HG02840 (cell line): ENCODE measurements at regions not wholly inside any gene's neighbourhood (a gene's known extent, or its start where the extent isn't known, plus 50 kb on each side); places are given as distances from the start of the nearest gene placed in this dataset.

ENCODE experiments used
- ATAC-seq: cut with Tn5 transposase; IDR thresholded peaks from one replicate; pipeline ENCODE4 v1.9.1; 2021; ENCODE audit warnings: mild to moderate bottlenecking, moderate library complexity, moderate number of reproducible peaks; ENCODE audit not compliant: unreplicated experiment, low FRiP score

DNA sequence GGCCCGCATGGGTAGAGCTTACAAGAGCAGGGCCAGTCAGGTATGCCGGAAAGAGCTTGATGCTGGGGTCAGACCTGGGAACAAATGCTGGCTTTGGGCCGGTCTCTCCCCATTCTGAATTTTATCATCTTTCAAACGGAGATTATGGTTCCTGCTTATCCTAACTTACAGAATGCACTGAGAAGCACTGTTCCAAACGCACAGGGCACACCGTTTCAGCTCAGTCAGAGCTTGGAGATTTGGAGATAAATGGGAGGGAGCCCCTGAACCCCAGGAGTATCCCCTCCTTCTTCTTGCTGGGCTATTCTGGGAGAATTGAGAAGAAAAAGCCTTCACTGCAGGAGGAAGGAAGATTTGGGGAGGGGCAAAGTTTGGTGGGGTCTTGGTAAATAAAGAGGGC is 169.4 kb downstream of the DDX1 start:
- ATAC-seq: no peak

GRCh38 chr2:15761910-15762309 is 170.2 kb downstream of the DDX1 start:
- ATAC-seq: no peak

DNA sequence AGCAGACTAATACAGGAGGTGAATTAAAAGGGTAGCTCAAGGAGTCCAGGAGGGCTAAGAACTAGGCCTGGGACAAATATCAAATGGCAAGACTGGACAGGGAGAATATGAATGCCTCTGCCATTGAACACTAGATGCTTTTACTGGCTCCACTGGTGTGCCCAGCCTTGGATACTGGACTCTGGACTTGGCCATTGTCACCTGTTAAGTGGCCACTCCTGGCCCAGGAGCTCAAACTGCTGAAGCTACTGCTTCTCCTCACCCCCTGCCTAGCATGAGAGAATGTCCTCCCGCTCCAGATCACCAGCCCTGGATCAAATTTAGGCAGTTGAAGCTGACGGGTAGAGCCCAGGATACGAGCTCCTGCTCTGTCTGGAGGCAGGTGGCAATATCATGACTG is 170.8 kb downstream of the DDX1 start:
- ATAC-seq: no peak

DNA sequence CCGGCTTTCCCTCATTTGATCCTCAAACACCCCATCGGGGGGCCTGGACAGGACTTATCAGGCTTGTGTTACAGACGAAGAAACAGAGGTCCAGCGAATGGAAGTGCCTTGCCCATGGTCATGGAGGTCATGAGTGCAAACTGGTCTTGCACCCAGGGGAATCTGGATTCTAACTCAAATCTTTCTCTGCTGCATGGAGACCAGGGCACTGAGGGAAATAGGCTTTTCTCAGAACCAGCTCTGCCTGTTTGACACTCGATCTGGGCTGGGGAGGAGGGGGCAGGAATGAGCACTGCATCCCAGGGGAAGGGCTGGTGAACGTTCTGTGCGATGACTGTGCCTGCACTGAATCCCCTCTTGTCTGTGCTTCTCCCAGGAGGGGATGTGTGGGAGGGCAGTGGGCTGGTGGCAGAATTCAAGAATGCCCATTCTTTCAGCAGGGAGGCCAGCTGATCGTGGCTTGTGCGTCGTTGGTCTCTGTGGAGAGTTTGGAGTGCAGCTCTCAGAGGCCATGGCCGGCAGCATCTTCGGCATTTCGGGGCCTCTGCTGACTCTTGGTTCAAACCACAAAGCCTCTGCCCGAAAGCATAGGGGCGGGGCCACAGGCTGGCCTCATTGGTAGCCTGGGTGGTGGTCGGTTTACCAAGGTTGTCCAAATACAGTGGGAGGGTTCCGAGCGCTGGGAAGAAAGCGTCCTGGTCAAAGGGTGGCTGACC is 171.6 kb downstream of the DDX1 start:
- no peak for ATAC-seq

DNA sequence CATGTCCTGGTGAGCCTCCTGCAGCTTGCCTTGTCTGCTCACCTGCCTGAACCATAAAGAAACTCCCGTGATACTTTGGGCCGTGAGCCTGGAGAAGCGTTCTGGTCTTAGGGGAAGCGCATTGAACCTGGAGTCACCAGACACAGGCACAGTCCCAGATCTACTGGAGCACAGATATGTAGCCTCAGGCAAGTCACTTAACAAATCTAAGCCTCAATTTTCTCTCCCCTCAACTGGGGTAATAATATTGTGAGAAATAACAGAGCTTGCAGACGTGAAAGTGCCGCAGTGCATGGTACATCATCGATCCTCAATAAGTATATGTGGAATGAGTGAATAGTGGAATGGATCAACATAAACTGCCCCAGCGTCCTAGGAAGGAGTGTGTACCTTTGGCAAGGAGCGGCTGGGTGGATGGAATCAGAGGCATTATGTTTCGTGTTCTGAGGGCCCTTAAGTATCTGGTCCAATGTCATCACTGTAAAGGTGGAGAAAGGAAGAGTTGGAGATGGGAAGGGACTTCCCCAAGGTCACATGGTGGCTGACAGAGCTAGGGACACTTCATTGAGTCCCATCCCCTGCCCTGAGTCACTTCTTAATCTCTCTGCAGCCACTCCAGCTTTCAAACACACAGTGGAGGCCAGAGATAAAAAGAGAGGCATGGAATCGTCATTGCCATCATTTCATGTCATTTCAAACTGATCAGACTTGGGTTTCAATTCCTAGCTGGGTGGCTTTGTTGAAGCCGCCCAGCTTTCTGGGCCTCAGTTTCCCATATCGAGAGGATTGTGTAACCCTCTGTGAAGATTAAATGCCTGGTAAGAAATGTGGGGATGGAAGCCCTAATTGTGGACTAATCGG is 172.4 kb downstream of the DDX1 start:
- ATAC-seq: no peak

GRCh38 chr2:15764683-15765011 is 173.0 kb downstream of the DDX1 start:
- ATAC-seq: no peak

DNA sequence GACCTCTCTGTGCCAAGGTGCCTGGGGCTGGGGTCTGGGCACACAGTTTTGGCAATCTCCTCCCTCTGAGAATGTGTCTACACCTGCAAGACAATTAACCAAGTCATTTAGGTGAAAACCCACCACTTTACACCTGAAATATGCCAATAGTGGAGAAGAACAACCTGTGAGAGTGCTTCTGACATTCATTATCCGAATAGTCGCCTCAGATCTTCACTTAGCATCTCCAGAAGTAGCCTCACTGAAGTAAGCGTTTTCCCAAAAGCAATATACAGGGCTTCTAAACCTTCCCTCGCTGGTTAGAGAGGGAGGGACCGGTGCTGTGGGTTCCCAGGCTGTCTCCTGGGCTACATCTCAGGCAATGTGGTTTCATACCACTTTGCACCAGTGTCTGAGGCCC is 173.5 kb downstream of the DDX1 start:
- no peak for ATAC-seq

GRCh38 chr2:15765686-15766302 is 174.1 kb downstream of the DDX1 start:
- ATAC-seq: no peak

- ATAC-seq: no peak
These were observed 174.0 kb upstream of the MYCN start for GRCh38 chr2:15766303-15766861.

DNA sequence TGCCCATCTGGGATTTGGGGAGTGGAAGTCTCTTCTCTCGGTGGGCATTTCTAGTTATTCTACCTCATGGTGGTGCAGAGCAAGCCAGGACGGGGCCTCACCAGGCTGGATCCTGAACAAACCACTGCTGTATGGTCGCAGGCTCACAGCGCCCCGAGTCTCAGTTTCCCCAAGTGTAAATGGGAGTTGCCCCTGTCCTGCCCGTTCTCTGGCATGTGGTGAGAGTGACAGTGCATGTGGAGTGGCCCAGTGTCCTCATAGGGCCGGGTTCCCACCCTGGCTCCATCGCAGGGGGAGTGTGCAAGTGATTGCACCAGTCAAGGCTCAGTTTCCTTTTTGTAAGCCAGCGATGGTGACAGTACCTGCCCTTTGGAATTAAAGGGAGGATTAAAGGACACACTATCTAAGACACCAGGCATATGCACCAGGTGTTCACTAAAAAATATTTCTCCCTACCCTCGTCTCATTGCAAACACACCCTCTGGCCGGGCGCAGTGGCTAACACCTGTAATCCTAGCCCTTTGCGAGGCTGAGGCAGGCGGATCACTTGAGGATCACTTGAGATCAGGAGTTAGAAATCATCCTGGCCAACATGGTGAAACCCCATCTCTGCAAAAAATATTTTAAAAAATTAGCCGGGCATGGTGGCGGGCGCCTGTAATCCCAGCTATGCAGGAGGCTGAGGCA is 173.3 kb upstream of the MYCN start:
- ATAC-seq: no peak

DNA sequence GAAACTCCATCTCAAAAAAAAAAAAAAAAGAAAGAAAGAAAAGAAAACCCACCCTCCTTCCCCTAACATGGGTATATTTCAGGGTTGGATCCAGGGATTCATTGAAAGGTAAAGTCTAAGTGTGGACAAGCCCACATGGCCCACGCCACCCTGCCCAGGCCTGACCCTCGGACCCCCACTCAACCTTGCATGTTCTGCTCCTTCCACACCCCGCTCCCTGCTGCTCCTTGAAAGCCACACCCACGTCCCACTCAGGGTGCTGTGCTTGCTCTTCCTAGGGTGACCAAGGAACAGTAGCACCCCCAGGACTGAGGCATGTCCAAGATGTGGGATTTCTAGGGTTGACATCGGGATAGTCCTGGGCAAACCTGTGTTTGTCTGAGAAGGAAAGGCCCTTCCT is 172.7 kb upstream of the MYCN start:
- ATAC-seq: no peak

- no peak for ATAC-seq
These were observed 172.2 kb upstream of the MYCN start for GRCh38 chr2:15768142-15768541.

DNA sequence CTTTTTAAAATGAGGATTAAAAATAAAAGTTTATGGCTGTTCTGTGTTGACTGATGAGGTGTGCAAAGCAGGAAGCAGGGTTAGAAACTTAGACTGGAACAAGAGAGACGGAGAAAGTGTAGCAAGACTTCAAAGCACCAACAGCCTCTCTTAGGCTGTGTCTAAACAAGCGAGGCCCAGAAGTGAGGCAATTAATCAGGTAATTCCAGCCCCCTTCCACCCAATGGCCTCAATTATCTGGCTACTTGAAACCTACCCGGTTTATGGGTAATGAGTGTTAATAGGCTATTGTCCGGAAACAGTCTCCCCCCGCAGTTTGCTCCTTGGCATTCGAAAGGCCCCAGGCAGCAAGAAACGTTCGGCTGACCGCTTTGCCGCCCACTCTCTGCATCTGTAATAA is 171.7 kb upstream of the MYCN start:
- ATAC-seq: no peak

DNA sequence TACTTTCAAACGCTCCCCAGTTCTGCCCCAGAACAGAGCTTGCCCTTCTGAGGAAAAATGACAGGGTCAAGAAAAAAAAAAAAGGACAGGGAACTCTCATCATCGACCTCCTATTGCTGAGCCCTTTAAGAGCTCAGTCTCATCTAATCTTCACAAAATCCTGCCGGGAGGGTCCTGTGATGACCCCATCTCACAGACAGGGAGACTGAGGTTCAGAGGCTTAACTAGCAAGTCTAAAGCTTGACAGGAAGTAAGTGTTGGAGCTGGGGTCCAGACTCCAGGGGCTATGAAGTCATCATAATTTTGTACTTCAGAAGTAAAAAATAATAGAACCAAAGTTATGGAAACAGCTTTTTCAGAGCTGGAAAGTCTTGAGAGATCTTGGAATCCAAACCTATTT is 171.1 kb upstream of the MYCN start:
- ATAC-seq: no peak

- ATAC-seq: no peak
These were observed 170.4 kb upstream of the MYCN start for GRCh38 chr2:15769676-15770547.

DNA sequence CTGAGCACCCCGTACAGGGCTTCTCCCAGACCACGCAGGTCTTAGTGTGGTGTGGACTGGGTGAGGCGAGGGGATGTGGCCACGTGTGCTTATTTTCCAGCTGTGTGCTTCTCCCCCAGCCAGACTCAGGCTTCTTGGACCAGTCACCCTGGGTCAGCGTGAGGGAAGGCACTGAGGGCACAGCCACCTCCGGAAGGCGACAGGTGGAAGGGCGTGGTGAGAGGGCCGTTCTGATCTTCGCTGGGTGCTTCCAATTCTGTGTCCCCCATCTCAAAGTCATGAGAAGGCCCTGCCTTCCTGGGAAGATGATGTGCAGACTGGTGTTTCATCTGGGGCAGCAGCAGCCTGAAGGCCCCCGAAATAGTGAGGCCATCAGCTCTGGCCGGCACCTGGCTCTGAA is 169.7 kb upstream of the MYCN start:
- no peak for ATAC-seq

GRCh38 chr2:15771124-15771523 is 169.2 kb upstream of the MYCN start:
- ATAC-seq: no peak

GRCh38 chr2:15772086-15772595 is 168.2 kb upstream of the MYCN start:
- ATAC-seq: no peak

GRCh38 chr2:15772681-15773080 is 167.7 kb upstream of the MYCN start:
- no peak for ATAC-seq

DNA sequence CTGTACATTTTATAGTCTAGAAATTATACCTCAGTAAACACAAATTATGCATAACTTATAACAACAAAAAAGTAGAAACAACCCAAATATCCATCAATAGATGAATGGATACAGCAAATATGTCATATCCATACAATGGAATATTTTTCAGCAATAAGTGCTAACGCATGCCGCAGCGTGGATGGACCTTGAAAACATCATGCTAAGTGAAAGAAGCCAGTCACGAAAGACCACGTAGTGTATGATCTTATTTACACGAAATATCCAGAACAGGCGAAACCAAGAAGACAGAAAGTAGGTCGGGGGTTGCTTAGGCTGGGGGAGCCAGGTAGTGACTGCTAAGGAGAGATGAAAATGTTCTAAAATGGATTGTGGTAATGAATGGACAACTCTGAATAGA is 167.1 kb upstream of the MYCN start:
- no peak for ATAC-seq
